GM21515 (cell line): ENCODE measurements at regions not wholly inside any gene's neighbourhood (a gene's known extent, or its start where the extent isn't known, plus 50 kb on each side); places are given as distances from the start of the nearest gene placed in this dataset.

Experiments used
- ATAC-seq: cut with Tn5 transposase; IDR thresholded peaks from one replicate; pipeline ENCODE4 v1.9.1; 2021; ENCODE audit not compliant: unreplicated experiment

DNA sequence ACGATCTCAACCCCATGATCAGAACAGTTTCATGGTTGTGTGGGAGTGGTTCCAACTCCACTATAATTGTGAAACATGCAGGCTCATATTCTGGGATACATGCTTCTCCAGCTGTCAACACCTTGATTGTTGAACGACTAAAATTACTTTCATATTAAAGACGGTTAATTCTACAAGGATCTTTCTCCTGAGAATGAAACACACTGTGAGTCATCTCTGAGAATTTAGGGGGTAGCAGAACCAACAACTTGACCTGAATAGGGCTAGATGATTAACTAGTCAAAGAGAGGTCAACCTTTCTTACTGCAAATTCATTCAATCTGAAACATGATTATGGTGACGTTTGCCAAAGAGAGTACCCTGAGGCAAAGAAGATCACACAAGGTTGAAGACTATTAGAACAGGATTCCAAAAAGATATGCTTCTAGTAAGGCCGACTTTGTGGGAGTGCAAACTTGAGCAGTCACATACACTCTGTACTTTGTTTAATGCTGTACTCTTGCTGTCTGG is 175.2 kb upstream of the CITED2 start:
- ATAC-seq: no peak

- no peak for ATAC-seq
Observed at GRCh38 chr6:139547804-139548203, 173.4 kb upstream of the CITED2 start.

- ATAC-seq: no peak
Observed at GRCh38 chr6:139547122-139547776, 172.8 kb upstream of the CITED2 start.

DNA sequence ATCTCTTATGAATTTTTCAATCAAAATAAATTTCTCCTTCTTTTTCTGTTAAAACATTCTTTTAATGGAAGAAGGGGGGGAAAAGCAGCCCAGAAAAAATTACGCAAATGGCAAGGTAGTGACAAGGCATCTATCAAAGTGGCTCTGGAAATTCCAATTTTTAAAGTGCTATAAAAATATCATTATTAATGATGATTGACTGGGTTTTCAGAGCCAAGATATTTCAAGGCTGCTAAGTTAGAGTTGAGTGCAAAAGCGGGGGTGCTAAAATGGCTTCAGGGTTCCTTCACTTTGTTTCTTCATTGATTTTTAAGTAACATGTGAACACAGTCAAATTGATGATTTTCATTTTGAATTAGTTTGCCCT is 171.6 kb upstream of the CITED2 start:
- no peak for ATAC-seq

DNA sequence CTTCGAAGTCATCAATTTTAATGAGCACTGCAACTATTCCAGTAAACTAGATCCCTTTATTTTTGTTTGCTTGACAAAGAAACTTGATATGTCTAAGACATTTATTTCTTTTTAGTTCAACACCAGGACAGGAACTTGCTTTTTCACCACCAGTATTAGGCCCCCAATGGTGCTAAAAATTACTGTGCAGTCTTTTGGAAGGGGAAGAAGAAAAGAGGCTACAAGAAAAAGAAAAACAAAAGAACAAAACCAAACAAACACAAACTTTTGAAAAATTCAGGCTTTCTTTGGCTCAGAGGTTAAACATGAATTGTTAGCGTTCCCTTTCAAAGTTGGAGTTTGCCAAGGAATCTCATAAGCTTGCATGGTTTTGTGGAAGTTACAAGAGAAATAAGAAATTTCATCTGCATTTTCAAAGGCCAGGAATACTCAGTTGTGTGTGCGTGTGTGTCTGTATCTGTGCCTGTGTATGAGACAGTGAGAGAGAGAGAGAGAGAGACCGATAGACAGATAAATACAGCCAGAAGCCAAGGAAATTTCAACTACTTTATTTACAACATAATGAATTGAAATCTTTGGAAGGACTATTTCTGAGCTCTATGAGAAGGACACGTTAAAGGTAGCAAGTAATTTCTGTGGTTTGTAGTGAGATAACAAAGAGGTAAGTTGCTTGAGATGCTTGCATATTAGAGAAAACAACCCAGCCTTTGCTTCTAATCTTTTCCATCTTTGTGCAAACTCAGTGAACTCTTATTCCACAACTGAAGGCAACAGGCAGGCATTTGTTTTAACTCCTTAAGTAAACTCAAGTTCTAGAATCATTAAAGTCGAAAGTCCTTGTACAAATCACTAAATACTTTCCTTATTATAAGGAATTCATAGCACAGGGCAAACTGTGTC is 171.0 kb upstream of the CITED2 start:
- ATAC-seq: no peak

- no peak for ATAC-seq
Observed at GRCh38 chr6:139544701-139545057, 170.2 kb upstream of the CITED2 start.

DNA sequence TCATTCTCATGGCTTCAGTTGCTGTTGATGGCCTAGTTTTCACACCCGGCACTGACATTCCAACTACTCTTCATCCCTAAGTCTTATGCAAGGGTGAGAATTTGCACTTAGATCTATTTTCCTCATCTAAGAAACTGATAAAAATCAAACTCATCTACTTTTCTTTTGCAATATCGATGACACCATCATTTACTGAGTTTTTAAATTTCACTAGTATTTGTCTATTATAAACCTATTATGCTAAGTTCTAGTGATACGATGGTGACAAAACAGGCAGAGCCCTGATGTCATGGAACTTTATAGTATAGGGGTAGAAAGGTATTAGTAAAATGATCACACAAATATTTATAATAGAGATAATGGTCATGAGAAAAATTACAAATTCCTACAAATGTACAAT is 167.9 kb upstream of the CITED2 start:
- no peak for ATAC-seq

DNA sequence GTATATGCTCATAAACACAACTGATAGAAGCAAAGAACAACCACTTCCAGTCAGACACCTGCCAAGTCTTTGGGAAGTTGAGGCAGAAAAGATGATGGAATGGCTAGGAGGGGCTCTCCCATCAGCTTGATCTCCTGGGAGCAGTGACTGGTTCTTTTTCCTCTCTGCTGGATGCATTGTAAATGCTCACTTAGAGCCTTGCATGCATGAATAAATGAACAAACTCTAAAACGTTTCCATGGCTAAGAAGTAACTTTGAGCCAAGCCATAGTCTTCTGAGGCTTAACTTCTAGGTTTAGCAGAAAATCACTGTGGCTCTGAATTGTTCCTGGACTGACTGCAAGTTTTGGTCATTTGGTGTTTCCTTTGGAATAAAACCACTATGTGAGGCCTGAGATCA is 166.4 kb upstream of the CITED2 start:
- no peak for ATAC-seq

DNA sequence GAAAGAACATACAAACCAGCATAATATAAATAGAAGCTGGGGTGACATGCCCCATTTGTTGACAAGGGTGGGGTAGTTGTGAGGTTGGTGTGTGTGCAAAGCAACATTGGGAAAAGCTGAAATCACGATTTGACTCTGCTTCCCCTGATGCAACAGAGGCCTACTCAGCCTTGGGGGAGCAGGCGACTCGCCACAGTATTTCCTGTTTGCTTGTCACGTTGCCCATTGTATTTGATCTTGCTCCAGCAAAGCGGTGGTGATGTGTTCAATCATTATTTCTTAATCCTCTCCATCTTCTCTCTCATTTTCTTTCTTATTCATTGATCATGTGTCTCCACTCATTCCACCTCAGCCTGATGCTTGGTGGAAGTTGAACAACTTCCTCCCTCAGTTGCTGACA is 165.8 kb upstream of the CITED2 start:
- ATAC-seq: no peak

- no peak for ATAC-seq
Observed at GRCh38 chr6:139539852-139540251, 165.4 kb upstream of the CITED2 start.

GRCh38 chr6:139538366-139538765 is 163.9 kb upstream of the CITED2 start:
- ATAC-seq: no peak

DNA sequence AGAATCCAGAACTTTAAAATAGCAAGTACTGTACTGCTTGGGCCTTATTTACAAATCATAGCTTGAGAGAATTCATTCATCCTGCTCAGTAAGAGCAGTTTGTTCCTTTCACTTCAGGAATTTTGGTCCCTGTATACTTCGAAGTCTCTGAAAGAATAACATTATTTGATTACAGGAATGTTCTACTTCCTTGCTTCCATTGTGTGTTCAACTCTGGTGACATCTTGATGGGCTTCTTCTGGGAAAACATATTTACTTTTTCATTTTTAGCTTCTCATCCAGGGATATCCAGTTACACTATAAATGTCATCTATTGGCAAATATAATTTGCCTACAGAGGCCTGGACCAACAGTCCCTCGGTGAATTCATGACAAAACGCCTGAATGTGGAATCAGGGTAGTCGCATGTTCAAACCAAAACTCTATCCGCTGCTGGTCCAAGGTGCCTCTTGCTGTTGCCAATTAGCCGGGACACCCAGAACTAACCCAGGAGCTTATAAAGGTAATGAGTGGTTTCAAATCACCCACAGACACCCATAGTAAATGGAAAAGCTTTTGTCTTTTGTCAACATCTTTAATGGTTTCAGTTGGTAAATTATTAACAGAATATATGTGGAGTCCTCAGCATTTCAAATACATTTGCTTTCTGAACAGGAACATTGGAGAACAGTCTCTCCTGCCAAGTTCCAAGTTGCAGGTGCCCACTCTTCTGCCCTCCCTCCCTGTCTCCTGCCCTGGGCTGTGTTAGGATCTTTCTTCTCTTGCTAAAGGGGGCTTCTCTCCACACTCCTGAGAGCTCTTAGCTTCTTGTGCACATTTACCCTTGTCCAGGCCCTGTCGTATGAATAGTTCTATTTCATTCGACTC is 162.5 kb upstream of the CITED2 start:
- ATAC-seq: no peak

DNA sequence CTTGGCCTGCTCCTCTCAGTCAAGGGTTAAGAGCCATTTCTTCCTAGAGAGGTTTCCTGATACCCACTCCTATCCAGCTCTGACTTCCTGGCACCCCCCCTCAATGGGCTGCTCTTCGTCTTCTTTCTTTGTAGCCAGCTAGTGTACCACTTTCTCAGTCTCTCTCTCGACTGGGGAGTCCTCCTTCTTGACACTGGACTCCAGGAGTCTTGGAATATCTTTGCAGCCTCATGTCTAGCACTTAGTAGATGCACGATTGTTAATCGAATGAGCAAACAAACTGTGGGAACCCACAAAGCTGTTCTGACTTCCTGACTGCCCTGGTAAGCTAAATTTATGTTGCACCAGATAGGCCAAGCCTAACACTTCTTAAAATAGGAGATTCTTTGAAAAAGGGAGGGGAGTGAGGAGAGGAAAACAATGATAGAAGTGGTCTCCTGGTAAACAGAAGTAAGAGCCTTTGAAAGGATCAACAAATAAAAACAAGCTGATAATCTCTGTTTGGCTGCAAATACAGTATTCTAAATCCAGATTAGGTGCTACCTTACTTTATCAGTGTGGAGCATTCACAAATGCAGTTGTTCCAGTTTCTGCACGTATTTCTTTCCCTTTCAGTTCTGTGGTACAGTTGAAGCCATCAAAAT is 160.1 kb upstream of the CITED2 start:
- ATAC-seq: peak; percentile 53

- ATAC-seq: peak; percentile 11
Observed at GRCh38 chr6:139533573-139534471, 159.4 kb upstream of the CITED2 start.

DNA sequence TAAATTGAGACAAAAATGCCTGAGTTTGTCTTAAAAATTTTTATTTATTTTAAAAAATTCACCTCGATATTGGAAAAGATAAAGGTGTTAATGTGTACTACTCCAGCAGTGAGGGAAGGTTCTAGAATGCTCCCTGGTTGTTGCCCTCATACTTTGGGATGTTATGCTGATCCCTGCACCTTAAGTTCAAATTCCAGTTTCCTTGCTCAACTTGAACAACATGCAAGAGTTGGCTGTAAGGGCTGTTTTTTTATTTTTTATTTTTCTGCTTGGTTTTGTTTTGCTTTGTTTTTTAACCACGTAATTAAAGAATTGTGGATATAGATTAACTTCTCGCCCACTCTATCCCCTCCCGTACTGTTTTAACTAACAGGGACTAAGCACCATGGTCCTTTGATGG is 158.7 kb upstream of the CITED2 start:
- ATAC-seq: no peak

GRCh38 chr6:139531148-139532115 is 157.0 kb upstream of the CITED2 start:
- no peak for ATAC-seq

DNA sequence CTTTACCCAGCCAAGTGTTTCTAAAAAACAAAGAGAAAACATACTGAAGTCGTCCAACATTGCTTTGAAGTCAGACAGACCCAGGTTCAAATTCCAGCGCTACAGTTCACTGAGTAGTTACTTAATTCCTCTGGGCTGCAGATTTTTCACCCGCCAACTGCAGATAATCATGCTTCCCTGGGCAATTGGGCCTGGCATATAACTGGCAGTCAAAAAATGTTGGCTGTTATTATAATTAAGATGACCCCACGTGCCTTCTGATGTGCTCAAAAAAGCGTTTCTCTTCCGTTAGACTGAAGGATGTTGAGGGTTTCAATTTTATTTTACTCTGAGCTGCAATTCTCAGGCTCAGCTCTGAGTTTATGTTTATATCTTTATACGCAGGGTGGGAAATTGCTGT is 156.1 kb upstream of the CITED2 start:
- no peak for ATAC-seq

DNA sequence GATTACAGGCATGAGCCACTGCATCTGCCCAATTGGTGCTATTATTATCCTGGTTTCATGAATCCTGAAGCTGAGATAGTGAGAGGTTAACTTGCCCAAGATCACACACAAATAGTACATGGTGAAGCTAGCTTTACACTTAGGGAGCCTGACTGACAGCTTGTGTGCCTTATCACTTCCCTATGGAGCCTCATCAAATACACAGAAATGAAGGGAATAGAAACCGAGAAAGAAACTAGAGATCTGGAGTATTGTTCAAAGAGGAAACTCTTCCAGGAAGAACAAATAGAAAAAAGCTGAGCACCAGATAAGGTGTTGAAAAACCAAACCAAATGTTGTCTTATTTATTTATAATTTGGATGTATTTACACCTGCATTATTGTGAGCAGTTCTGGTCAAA is 155.0 kb upstream of the CITED2 start:
- no peak for ATAC-seq

DNA sequence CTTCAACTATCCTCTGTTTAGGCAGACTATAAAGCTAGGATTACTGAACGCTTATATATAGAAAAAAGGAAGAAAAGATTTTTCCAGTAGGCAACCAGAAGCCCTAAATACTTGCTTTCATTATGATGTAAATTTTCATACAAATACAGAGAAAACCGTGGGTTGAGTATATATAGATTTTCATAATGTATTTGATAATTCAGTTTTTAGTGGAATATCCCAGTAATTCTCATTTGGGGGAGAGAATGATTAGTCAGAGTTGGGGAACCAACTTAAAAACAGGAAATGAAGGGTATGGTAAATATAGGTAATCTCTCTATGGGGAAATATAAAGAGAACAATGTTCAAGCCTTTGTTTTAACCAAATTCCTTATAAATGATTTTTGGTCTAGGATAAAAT is 154.0 kb upstream of the CITED2 start:
- ATAC-seq: no peak
